BE2C (cell line): ENCODE measurements at regions not wholly inside any gene's neighbourhood (a gene's known extent, or its start where the extent isn't known, plus 50 kb on each side); places are given as distances from the start of the nearest gene placed in this dataset.

Experiments used
- DNase-seq: peaks from one replicate; pipeline ENCODE4 v3.0.0-alpha.2; 2020
- H3K27me3 ChIP-seq: fragments of 250-450 bp; sonication (Bioruptor Pico); 2 replicates; pipeline ENCODE4 v1.5.1; 2020; ENCODE audit warnings: mild to moderate bottlenecking
- H3K36me3 ChIP-seq: fragments of 250-450 bp; sonication (Bioruptor Pico); 2 replicates; pipeline ENCODE4 v1.5.1; 2020; ENCODE audit warnings: mild to moderate bottlenecking
- H3K4me1 ChIP-seq: fragments of 250-450 bp; sonication (Bioruptor Pico); 2 replicates; pipeline ENCODE4 v1.5.1; 2020
- H3K4me3 ChIP-seq: 2 replicates; pipeline ENCODE4 v1.5.1; 2011; ENCODE audit warnings: low read depth, low read length
- H3K9me3 ChIP-seq: fragments of 250-450 bp; sonication (Bioruptor Pico); 2 replicates; pipeline ENCODE4 v1.5.1; 2020
- TF ChIP-seq, protein P1 (sequence below): IDR thresholded peaks from 2 replicates; pipeline ENCODE4 v1.5.1; 2012; ENCODE audit warnings: mild to moderate bottlenecking, low read depth, low read length

DNA sequence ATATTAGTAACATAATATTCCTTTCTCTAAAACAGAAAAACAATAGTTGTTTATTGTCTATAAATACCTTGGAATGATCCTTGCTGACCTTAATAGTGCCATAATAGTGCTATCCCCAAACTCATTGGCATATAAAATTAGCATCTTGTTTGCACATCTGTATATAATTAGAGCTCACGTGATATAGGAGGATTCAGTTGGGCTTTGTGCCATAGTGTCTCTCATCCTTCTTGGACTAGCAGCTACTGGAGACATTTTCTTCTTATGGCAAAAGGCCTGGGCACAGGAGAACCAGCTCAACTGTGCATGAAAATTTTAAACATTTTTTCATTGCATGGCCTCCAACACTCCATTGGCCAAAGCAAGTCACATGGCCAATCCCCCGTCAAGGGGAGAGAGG, 342.5 kb downstream of the SPATA31D1 start:
- Histone ChIP-seq H3K27me3 (no peaks in the 10 kb centered on the region), H3K9me3 (no peaks in the 10 kb centered on the region), H3K4me1 (no peaks in the 10 kb centered on the region; the same call in 1 of the 2 replicates), H3K4me3 (no peak overlapping the region), H3K36me3 (no peaks in the 10 kb centered on the region)
- no peak for DNase-seq
- TF ChIP-seq, protein P1, sequence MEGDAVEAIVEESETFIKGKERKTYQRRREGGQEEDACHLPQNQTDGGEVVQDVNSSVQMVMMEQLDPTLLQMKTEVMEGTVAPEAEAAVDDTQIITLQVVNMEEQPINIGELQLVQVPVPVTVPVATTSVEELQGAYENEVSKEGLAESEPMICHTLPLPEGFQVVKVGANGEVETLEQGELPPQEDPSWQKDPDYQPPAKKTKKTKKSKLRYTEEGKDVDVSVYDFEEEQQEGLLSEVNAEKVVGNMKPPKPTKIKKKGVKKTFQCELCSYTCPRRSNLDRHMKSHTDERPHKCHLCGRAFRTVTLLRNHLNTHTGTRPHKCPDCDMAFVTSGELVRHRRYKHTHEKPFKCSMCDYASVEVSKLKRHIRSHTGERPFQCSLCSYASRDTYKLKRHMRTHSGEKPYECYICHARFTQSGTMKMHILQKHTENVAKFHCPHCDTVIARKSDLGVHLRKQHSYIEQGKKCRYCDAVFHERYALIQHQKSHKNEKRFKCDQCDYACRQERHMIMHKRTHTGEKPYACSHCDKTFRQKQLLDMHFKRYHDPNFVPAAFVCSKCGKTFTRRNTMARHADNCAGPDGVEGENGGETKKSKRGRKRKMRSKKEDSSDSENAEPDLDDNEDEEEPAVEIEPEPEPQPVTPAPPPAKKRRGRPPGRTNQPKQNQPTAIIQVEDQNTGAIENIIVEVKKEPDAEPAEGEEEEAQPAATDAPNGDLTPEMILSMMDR, result no peak

DNA sequence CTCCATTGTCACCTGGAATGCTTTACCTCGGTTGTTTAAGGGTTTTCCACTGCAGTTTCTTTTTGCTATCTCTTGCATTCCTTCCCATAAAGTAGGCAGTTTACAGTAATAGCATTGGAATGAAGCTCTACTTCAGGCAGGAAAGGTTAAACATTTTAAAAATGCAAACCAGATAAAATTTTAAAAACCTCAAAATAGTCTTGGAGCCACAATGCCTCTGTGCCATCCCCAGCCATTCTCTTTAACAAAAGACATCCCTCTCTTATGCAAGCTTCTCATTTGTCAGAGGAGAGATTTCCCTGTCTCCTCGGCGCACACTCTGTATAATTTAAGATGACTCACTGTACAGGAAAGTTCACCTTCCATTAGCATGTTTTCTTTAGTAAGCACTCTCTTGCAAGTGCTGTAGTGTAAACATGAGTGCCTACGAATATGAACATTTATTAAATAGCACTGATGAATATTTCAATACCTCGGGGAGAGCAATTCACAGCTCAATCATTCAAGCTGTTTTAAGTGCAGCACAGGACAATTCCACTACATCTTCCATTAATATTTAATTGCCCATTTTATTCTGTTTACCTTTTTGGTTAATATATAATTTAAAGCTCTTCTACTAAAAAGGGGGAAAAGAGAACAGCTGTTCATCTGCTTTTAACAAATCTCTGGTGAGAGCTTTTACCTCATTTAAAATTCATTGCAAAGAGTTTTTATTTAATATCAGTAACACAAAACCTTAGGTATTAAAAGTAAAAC, 343.6 kb downstream of the SPATA31D1 start:
- no peak overlapping the region for H3K4me3 ChIP-seq
- H3K27me3 ChIP-seq, result no peaks in the 10 kb centered on the region
- TF ChIP-seq, protein P1, result no peak
- no peaks in the 10 kb centered on the region for H3K36me3 ChIP-seq
- no peaks in the 10 kb centered on the region for H3K9me3 ChIP-seq
- DNase-seq, result no peak
- H3K4me1 ChIP-seq, result no peaks in the 10 kb centered on the region; the same call in 1 of the 2 replicates

DNA sequence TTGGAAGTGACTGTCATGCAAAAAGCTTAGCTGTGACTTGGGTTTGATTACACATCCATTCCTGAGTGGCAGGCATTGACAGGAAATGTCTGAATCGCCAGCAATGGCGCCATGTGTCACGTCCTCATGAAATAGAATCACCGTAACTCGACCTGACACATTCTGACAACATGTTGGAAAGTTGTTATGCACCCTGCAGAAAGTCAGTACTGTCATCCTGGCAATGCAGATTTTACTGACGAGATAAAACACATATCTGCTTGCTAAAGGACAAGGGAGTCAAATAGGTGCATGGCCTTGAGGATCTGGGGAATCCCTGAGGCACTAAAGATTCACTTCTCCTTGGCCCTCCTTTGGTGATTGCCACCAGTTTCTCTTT, 344.2 kb downstream of the SPATA31D1 start:
- no peak for DNase-seq
- no peaks in the 10 kb centered on the region; the same call in 1 of the 2 replicates for H3K4me1 ChIP-seq
- no peak overlapping the region for H3K4me3 ChIP-seq
- no peaks in the 10 kb centered on the region for H3K36me3 ChIP-seq
- TF ChIP-seq, protein P1, result no peak
- H3K27me3 ChIP-seq, result no peaks in the 10 kb centered on the region
- H3K9me3 ChIP-seq, result no peaks in the 10 kb centered on the region

DNA sequence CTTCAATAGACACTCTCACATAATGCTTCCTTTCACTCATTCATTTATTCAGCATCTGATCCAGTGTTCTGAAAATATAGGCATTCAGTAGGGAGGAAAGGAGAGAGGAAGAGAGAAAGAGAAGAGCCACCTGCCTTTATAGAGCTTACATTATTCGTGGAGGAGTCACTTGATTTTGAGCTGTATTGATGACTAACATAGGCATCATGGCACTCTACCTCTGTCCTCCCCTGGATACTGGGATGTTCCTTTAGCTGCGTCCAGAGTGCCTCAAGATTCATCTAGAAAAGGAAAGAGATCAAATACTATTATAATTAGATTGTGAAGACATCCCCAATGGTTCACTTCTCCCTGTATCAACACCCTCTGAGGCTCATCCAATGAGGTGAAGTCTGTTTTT, 345.1 kb downstream of the SPATA31D1 start:
- TF ChIP-seq, protein P1, result no peak
- DNase-seq, result no peak
- Histone ChIP-seq H3K4me3 (no peak overlapping the region), H3K9me3 (no peaks in the 10 kb centered on the region), H3K27me3 (no peaks in the 10 kb centered on the region), H3K4me1 (no peaks in the 10 kb centered on the region; the same call in 1 of the 2 replicates), H3K36me3 (no peaks in the 10 kb centered on the region)

DNA sequence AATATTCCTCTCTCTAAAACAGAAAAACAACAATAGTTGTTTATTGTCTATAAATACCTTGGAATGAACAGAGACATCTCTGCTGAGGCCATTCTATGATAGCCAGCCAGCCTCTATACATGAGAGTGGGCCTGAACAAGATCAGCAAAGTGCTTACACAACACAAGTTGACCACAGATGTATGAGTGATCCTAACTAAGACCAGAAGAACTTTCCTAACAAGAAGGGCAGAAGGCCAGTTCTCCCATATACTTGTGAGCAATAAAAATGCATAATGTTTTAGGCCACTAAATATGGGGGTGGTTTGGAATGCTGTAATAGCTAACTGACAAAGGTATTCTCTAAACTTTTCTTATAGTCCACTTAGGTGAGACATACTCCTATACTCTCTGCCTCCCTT, 345.7 kb downstream of the SPATA31D1 start:
- Histone ChIP-seq H3K36me3 (no peaks in the 10 kb centered on the region), H3K4me3 (no peak overlapping the region), H3K4me1 (peaks cover 6% of the 10 kb centered on the region), H3K9me3 (no peaks in the 10 kb centered on the region), H3K27me3 (no peaks in the 10 kb centered on the region)
- TF ChIP-seq, protein P1, result no peak
- DNase-seq, result no peak

DNA sequence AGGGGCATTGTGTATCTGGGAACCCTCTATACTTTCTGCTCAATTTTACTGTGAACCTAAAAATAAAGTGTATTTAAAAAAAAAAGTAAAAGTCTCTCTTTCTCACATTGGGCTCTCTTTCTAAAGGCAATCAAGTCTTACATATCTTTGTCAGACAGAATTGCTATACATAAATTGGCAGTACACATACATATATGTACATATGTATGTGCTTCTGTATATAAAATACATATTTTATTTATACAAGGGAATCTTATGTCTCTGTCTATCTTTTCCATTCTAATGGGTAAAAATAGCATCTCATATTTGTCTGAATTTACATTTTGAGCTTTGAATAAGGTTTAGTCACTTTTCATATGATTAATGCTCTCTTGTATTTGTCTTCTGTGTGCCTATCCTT, 348.8 kb downstream of the SPATA31D1 start:
- no peaks in the 10 kb centered on the region for H3K9me3 ChIP-seq
- peaks cover 8% of the 10 kb centered on the region for H3K4me1 ChIP-seq
- H3K27me3 ChIP-seq, result no peaks in the 10 kb centered on the region
- no peaks in the 10 kb centered on the region for H3K36me3 ChIP-seq
- H3K4me3 ChIP-seq, result no peak overlapping the region
- DNase-seq, result no peak
- TF ChIP-seq, protein P1, result no peak
